Breast epithelium (tissue), 3 donors: ENCODE measurements at regions not wholly inside any gene's neighbourhood (a gene's known extent, or its start where the extent isn't known, plus 50 kb on each side); places are given as distances from the start of the nearest gene placed in this dataset.

Source experiments
- POLR2A ChIP-seq: fragments of 450-650 bp; IDR thresholded peaks from one replicate; pipeline ENCODE4 v1.6.1; 2016; ENCODE audit warnings: antibody characterized with exemption, mild to moderate bottlenecking, moderate library complexity
- TF ChIP-seq, protein P1 (sequence below), 3 donors: fragments of 450-650 bp; IDR thresholded peaks; one replicate each; pipeline ENCODE4 v1.5.1; 2016 to 2017; ENCODE audit warnings: antibody characterized with exemption in 3 of 3, mild to moderate bottlenecking in 3 of 3, moderate library complexity in 3 of 3

DNA sequence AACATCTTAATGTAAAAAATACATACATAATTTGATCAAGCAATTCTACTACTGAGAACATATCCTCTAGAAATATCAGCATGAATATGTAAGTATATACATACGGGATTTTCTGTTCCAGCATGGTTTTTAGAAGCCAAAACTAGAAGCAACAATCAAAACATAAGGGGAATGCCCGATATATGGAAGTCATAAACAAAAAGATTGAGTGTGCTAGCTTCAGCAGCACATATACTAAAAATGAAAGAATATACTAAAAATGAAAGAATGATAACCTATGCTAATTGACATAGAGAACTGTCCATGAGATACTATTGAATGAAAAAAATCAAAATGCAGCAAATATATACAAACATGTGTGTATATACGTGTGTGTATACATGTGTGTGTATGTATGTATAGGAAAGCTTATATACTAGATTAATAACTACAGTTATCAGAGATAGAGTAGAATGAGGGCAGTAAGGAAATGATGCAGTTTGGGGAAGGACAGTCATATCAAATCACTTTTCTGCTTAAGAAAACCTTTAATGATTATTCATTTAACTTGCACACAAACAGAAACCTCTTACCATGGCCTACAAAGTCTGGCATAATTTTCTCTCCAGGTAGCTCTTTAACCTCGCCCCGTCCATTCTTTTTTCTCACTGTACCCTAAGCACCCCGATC, 72.9 kb downstream of the NPY start:
- TF ChIP-seq, protein P1, sequence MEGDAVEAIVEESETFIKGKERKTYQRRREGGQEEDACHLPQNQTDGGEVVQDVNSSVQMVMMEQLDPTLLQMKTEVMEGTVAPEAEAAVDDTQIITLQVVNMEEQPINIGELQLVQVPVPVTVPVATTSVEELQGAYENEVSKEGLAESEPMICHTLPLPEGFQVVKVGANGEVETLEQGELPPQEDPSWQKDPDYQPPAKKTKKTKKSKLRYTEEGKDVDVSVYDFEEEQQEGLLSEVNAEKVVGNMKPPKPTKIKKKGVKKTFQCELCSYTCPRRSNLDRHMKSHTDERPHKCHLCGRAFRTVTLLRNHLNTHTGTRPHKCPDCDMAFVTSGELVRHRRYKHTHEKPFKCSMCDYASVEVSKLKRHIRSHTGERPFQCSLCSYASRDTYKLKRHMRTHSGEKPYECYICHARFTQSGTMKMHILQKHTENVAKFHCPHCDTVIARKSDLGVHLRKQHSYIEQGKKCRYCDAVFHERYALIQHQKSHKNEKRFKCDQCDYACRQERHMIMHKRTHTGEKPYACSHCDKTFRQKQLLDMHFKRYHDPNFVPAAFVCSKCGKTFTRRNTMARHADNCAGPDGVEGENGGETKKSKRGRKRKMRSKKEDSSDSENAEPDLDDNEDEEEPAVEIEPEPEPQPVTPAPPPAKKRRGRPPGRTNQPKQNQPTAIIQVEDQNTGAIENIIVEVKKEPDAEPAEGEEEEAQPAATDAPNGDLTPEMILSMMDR (IDR thresholded peaks at IDR 0.05) = no peak
- TF ChIP-seq POLR2A = no peak
